H1 (cell line): ENCODE measurements at regions not wholly inside any gene's neighbourhood (a gene's known extent, or its start where the extent isn't known, plus 50 kb on each side); places are given as distances from the start of the nearest gene placed in this dataset.

Experiments used
- CTCF ChIA-PET: fragments of 300-600 bp; sonication (Branson Sonifier 250); formaldehyde crosslinking; loops from one replicate; lab custom pipeline; 2021; ENCODE audit not compliant: partially characterized antibody; lab: Charles Lee
- POLR2A ChIA-PET: fragments of 300-600 bp; sonication (Branson Sonifier 250); formaldehyde crosslinking; loops from one replicate; lab custom pipeline; 2021; ENCODE audit warnings: inconsistent platforms; ENCODE audit not compliant: partially characterized antibody; lab: Charles Lee
- DNase-seq, 2 experiments: peaks; one replicate each; pipeline versions ENCODE4 v3.0.0 to v3.0.0-alpha.2; 2010 to 2022; ENCODE audit warnings: low spot score in 2 of 2, low read depth in 1 of 2, mixed read lengths in 1 of 2
- FAIRE-seq: peaks from 2 replicates; lab custom pipeline; 2011; peaks lifted over from hg19 to GRCh38; lab: Jason Lieb, UNC
- H2AFZ ChIP-seq: 2 replicates; pipeline ENCODE4 v1.8.1; 2012; ENCODE audit warnings: low read length, inconsistent platforms
- H2AK5ac ChIP-seq: 2 replicates; pipeline ENCODE4 v1.6.1; 2013; ENCODE audit warnings: low read depth, low read length
- H2BK120ac ChIP-seq: replicated peaks from 2 replicates; pipeline ENCODE3; 2013; ENCODE audit warnings: low read depth, low read length, inconsistent platforms
- H2BK12ac ChIP-seq: 2 replicates; pipeline ENCODE4 v1.6.1; 2013; ENCODE audit warnings: low read depth, low read length
- H2BK15ac ChIP-seq: 2 replicates; pipeline ENCODE4 v1.6.1; 2013; ENCODE audit warnings: low read length
- H2BK20ac ChIP-seq: 2 replicates; pipeline ENCODE4 v1.6.1; 2013; ENCODE audit warnings: low read length
- H2BK5ac ChIP-seq: 2 replicates; pipeline ENCODE4 v1.6.1; 2013; ENCODE audit warnings: low read depth, low read length
- H3K14ac ChIP-seq: 2 replicates; pipeline ENCODE4 v1.6.1; 2013; ENCODE audit warnings: inconsistent platforms; ENCODE audit not compliant: insufficient read length
- H3K18ac ChIP-seq: 2 replicates; pipeline ENCODE4 v1.6.1; 2013; ENCODE audit warnings: low read length; ENCODE audit errors: extremely low read depth
- H3K23ac ChIP-seq: 2 replicates; pipeline ENCODE4 v1.6.1; 2013; ENCODE audit warnings: inconsistent platforms; ENCODE audit not compliant: insufficient read length
- H3K23me2 ChIP-seq: 2 replicates; pipeline ENCODE4 v1.6.1; 2013; ENCODE audit warnings: low read depth, low read length
- H3K27ac ChIP-seq: 2 replicates; pipeline ENCODE4 v1.6.1; 2011; ENCODE audit warnings: low read depth, low read length, inconsistent platforms
- H3K27me3 ChIP-seq, 4 experiments: replicated peaks in 1 of 4; 1 replicate in 1 of 4; 2 replicates in 3 of 4; pipeline versions ENCODE4 v1.6.1 to v1.8.1; 2011 to 2013; ENCODE audit warnings: low read length in 3 of 4, mild to moderate bottlenecking in 3 of 4, inconsistent platforms in 2 of 4, mixed read lengths in 2 of 4, moderate library complexity in 1 of 4; ENCODE audit not compliant: control insufficient read depth in 3 of 4, insufficient read depth in 3 of 4; ENCODE audit errors: extremely low read depth in 1 of 4
- H3K36me3 ChIP-seq, 4 experiments: 2 replicates each; pipeline versions ENCODE4 v1.6.1 to v1.8.1; 2011 to 2013; ENCODE audit warnings: mild to moderate bottlenecking in 4 of 4, low read length in 3 of 4, moderate library complexity in 2 of 4, control low read depth in 1 of 4, inconsistent platforms in 1 of 4; ENCODE audit not compliant: insufficient read depth in 4 of 4, control insufficient read depth in 2 of 4
- H3K4ac ChIP-seq: replicated peaks from 2 replicates; pipeline ENCODE3; 2013; ENCODE audit warnings: low read length, low read depth, mixed read lengths, inconsistent platforms; ENCODE audit not compliant: insufficient read length
- H3K4me1 ChIP-seq, 4 experiments: replicated peaks in 1 of 4; 1 replicate in 1 of 4; 2 replicates in 3 of 4; pipeline versions ENCODE4 v1.6.1 to v1.8.1; 2011 to 2013; ENCODE audit warnings: low read length in 3 of 4, inconsistent platforms in 2 of 4, mixed read lengths in 1 of 4; ENCODE audit not compliant: insufficient read depth in 4 of 4, control insufficient read depth in 3 of 4
- H3K4me2 ChIP-seq, 2 experiments: 2 replicates each; pipeline versions ENCODE4 v1.6.1 to v1.8.1; 2011 to 2013; ENCODE audit warnings: low read depth in 2 of 2, low read length in 2 of 2, control low read depth in 1 of 2, inconsistent platforms in 1 of 2, mild to moderate bottlenecking in 1 of 2; ENCODE audit not compliant: insufficient read depth in 1 of 2
- H3K4me3 ChIP-seq, 4 experiments: fragments of 200-600, 300-600 bp in 1 of 4; sonication (generic), shearing (Covaris generic), sonication (Bioruptor Twin) in 1 of 4; 2 replicates each; pipeline versions ENCODE4 v1.5.1 to v1.8.1; 2011 to 2016; ENCODE audit warnings: low read length in 4 of 4, low read depth in 3 of 4, control low read depth in 2 of 4, inconsistent platforms in 2 of 4, mild to moderate bottlenecking in 2 of 4, mixed read lengths in 1 of 4, moderate library complexity in 1 of 4; ENCODE audit not compliant: insufficient read depth in 2 of 4; ENCODE audit errors: extremely low read depth in 1 of 4
- H3K56ac ChIP-seq: replicated peaks from 2 replicates; pipeline ENCODE3; 2013; ENCODE audit warnings: low read depth, mild to moderate bottlenecking, mixed read lengths, low read length, inconsistent platforms; ENCODE audit not compliant: insufficient read length
- H3K79me1 ChIP-seq: 2 replicates; pipeline ENCODE4 v1.6.1; 2013; ENCODE audit warnings: low read depth, low read length, control low read depth
- H3K79me2 ChIP-seq, 2 experiments: 2 replicates each; pipeline versions ENCODE4 v1.6.1 to v1.8.1; 2012 to 2013; ENCODE audit warnings: low read length in 2 of 2, mild to moderate bottlenecking in 2 of 2, inconsistent platforms in 1 of 2; ENCODE audit not compliant: insufficient read depth in 2 of 2, control insufficient read depth in 1 of 2
- H3K9ac ChIP-seq, 4 experiments: replicated peaks in 1 of 4; 1 replicate in 1 of 4; 2 replicates in 3 of 4; pipeline versions ENCODE4 v1.6.1 to v1.8.1; 2011 to 2013; ENCODE audit warnings: low read depth in 3 of 4, low read length in 3 of 4, control low read depth in 2 of 4, mild to moderate bottlenecking in 2 of 4, moderate library complexity in 2 of 4, inconsistent platforms in 1 of 4; ENCODE audit errors: extremely low read depth in 1 of 4
- H3K9me3 ChIP-seq, 2 experiments: 2 replicates each; pipeline versions ENCODE4 v1.6.1 to v1.8.1; 2012 to 2013; ENCODE audit warnings: mild to moderate bottlenecking in 2 of 2, moderate library complexity in 2 of 2, control low read depth in 1 of 2, inconsistent platforms in 1 of 2, low read depth in 1 of 2, low read length in 1 of 2, mixed read lengths in 1 of 2; ENCODE audit not compliant: insufficient read depth in 2 of 2
- H4K20me1 ChIP-seq, 2 experiments: replicated peaks in 1 of 2; 2 replicates each; pipeline versions ENCODE3 to v1.8.1; 2011 to 2013; ENCODE audit warnings: inconsistent platforms in 2 of 2, low read length in 2 of 2, mild to moderate bottlenecking in 1 of 2; ENCODE audit not compliant: insufficient read depth in 2 of 2, control insufficient read depth in 1 of 2
- H4K5ac ChIP-seq: 2 replicates; pipeline ENCODE4 v1.6.1; 2013; ENCODE audit warnings: low read length, low read depth, mixed read lengths, inconsistent platforms; ENCODE audit not compliant: insufficient read length
- H4K8ac ChIP-seq: 2 replicates; pipeline ENCODE4 v1.8.0; 2013; ENCODE audit warnings: mild to moderate bottlenecking, moderate library complexity, low read length, inconsistent platforms; ENCODE audit not compliant: insufficient read depth; ENCODE audit errors: extremely low read depth
- H4K91ac ChIP-seq: replicated peaks from 2 replicates; pipeline ENCODE3; 2013; ENCODE audit warnings: low read length, mixed read lengths, inconsistent platforms; ENCODE audit not compliant: insufficient read length
- BACH1 ChIP-seq: IDR thresholded peaks from 2 replicates; pipeline ENCODE4 v1.6.1; 2012; ENCODE audit warnings: low read length, improper control_type of control experiment
- CBX8 ChIP-seq: fragments of 300-800, 300-1000 bp; sonication (generic); IDR thresholded peaks from 2 replicates; pipeline ENCODE4 v1.7.1; 2016; ENCODE audit warnings: low read depth, low read length, borderline replicate concordance
- CEBPB ChIP-seq: IDR thresholded peaks from 2 replicates; pipeline ENCODE4 v1.6.1; 2012; ENCODE audit warnings: low read depth, low read length
- CTBP2 ChIP-seq: IDR thresholded peaks from 2 replicates; pipeline ENCODE4 v1.7.0; 2011; ENCODE audit warnings: borderline replicate concordance, mild to moderate bottlenecking, moderate library complexity, mixed read lengths, low read length; ENCODE audit not compliant: insufficient read depth, insufficient read length
- GTF2F1 ChIP-seq: IDR thresholded peaks from 2 replicates; pipeline ENCODE4 v1.6.1; 2012; ENCODE audit warnings: low read depth, low read length, improper control_type of control experiment, borderline replicate concordance
- HDAC6 ChIP-seq: IDR thresholded peaks from one replicate; pipeline ENCODE4 v1.7.1; 2012; ENCODE audit warnings: low read depth, mild to moderate bottlenecking, inconsistent platforms, low read length, moderate library complexity
- JUN ChIP-seq: IDR thresholded peaks from 2 replicates; pipeline ENCODE4 v1.6.1; 2011; ENCODE audit warnings: low read depth, mild to moderate bottlenecking, improper control_type of control experiment, low read length
- POLR2A ChIP-seq, 2 experiments: IDR thresholded peaks; 1 replicate in 1 of 2; 2 replicates in 1 of 2; pipeline ENCODE4 v1.6.1; 2011; ENCODE audit warnings: low read depth in 2 of 2, low read length in 2 of 2, mild to moderate bottlenecking in 2 of 2; ENCODE audit errors: control extremely low read depth in 1 of 2
- POU5F1 ChIP-seq: IDR thresholded peaks from 2 replicates; pipeline ENCODE4 v1.6.1; 2011; ENCODE audit warnings: low read depth, mild to moderate bottlenecking, low read length, moderate library complexity
- RFX5 ChIP-seq: IDR thresholded peaks from 2 replicates; pipeline ENCODE4 v1.6.1; 2011; ENCODE audit warnings: low read depth, low read length, improper control_type of control experiment, borderline replicate concordance
- SP2 ChIP-seq: IDR thresholded peaks from 2 replicates; pipeline ENCODE4 v1.6.1; 2012; ENCODE audit warnings: mild to moderate bottlenecking, low read length, inconsistent platforms
- SUZ12 ChIP-seq: fragments of 200-600 bp; sonication (generic); IDR thresholded peaks from 2 replicates; pipeline ENCODE4 v1.6.1; 2012; ENCODE audit warnings: mild to moderate bottlenecking, inconsistent platforms, low read length, moderate library complexity, mixed read lengths
- TAF7 ChIP-seq: optimal IDR thresholded peaks from 2 replicates; pipeline ENCODE3; 2011; ENCODE audit warnings: low read depth, mild to moderate bottlenecking, inconsistent platforms, low read length, moderate library complexity, borderline replicate concordance
- ZNF274 ChIP-seq: IDR thresholded peaks from 2 replicates; pipeline ENCODE4 v1.7.0; 2012; ENCODE audit warnings: low read length, borderline replicate concordance; ENCODE audit errors: extremely low read depth
- TF ChIP-seq, protein P1 (sequence below): IDR thresholded peaks from 2 replicates; pipeline ENCODE4 v1.6.1; 2012; ENCODE audit warnings: low read length, inconsistent platforms

DNA sequence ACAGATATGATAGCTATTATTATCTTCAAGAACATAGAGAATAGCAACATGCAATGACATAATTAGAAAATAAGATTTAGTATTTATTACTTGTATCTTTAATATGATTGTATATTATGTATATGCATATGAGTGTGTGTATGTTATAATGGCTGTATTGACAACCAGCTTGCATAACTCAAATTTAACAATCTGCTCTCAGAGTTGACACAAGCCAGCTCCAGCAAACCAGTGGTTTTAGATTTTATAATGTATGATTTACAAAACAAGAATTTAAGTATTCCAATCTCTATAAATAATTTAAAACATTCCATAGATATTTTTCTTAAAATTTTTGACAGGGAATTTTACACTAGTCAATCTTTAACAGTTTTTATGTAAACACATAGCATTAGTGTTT, 935.9 kb upstream of the EPHA5 start:
- H3K79me2 ChIP-seq, result no peaks in the 10 kb centered on the region
- no peaks in the 10 kb centered on the region for H3K79me1 ChIP-seq
- no peak overlapping the region for H2AFZ ChIP-seq
- ChIA-PET CTCF (no interaction called here), POLR2A (no interaction called here)
- no peaks in the 10 kb centered on the region for H3K9me3 ChIP-seq
- H4K20me1 ChIP-seq, result no peaks in the 10 kb centered on the region
- no peak overlapping the region for H2BK5ac ChIP-seq
- H3K18ac ChIP-seq, result no peak overlapping the region
- no peak overlapping the region for H3K27ac ChIP-seq
- H4K5ac ChIP-seq, result no peak overlapping the region
- no peak overlapping the region for H2BK120ac ChIP-seq
- H3K27me3 ChIP-seq, result no peaks in the 10 kb centered on the region
- no peak overlapping the region for H3K4ac ChIP-seq
- no peak overlapping the region for H3K4me3 ChIP-seq
- no peak overlapping the region for H4K8ac ChIP-seq
- H3K23ac ChIP-seq, result no peak overlapping the region
- H2BK15ac ChIP-seq, result no peak overlapping the region
- H3K4me1 ChIP-seq, result no peaks in the 10 kb centered on the region
- H3K36me3 ChIP-seq, result no peaks in the 10 kb centered on the region
- H2BK12ac ChIP-seq, result no peak overlapping the region
- H3K56ac ChIP-seq, result no peak overlapping the region
- H2BK20ac ChIP-seq, result no peak overlapping the region
- H3K23me2 ChIP-seq, result no peaks in the 10 kb centered on the region
- DNase-seq (no peak), FAIRE-seq (no peak)
- no peak overlapping the region for H3K14ac ChIP-seq
- no peak overlapping the region for H2AK5ac ChIP-seq
- no peak overlapping the region for H3K9ac ChIP-seq
- H4K91ac ChIP-seq, result no peak overlapping the region
- no peak overlapping the region for H3K4me2 ChIP-seq
- TF ChIP-seq SUZ12 (no peak), CBX8 (no peak), JUN (no peak), ZNF274 (no peak), BACH1 (no peak), HDAC6 (no peak), RFX5 (no peak), GTF2F1 (no peak), CEBPB (no peak), POLR2A (IDR thresholded peaks at IDR 0.05; ENCODE audit: control extremely low read depth in 1 of 2, low read depth in 2 of 2, low read length in 2 of 2) (no peak), TAF7 (no peak), CTBP2 (no peak), POU5F1 (no peak), SP2 (no peak)
- TF ChIP-seq, protein P1, sequence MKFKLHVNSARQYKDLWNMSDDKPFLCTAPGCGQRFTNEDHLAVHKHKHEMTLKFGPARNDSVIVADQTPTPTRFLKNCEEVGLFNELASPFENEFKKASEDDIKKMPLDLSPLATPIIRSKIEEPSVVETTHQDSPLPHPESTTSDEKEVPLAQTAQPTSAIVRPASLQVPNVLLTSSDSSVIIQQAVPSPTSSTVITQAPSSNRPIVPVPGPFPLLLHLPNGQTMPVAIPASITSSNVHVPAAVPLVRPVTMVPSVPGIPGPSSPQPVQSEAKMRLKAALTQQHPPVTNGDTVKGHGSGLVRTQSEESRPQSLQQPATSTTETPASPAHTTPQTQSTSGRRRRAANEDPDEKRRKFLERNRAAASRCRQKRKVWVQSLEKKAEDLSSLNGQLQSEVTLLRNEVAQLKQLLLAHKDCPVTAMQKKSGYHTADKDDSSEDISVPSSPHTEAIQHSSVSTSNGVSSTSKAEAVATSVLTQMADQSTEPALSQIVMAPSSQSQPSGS, result no peak
